HEK293T (cell line): ENCODE measurements at regions not wholly inside any gene's neighbourhood (a gene's known extent, or its start where the extent isn't known, plus 50 kb on each side); places are given as distances from the start of the nearest gene placed in this dataset.

Experiments used
- CTCF ChIA-PET: fragments of 350-600 bp; formaldehyde crosslinking; extraction: SDS; loops from one replicate; lab custom pipeline; 2021; ENCODE audit warnings: antibody characterized with exemption, inconsistent platforms; lab: Yijun Ruan, JAX
- POLR2A ChIA-PET: fragments of 350-600 bp; formaldehyde crosslinking; extraction: SDS; loops from one replicate; lab custom pipeline; 2020; ENCODE audit warnings: antibody characterized with exemption, inconsistent platforms; lab: Yijun Ruan, JAX
- DNase-seq: peaks from one replicate; pipeline ENCODE4 v3.0.0; 2012; ENCODE audit warnings: mixed read lengths; ENCODE audit errors: extremely low spot score
- ARNT ChIP-seq: fragments of 450-650 bp; IDR thresholded peaks from 2 replicates; pipeline ENCODE4 v1.6.1; 2017; ENCODE audit warnings: mild to moderate bottlenecking
- BHLHE40 ChIP-seq: fragments of 450-650 bp; IDR thresholded peaks from 2 replicates; pipeline ENCODE4 v1.6.1; 2016; ENCODE audit warnings: mild to moderate bottlenecking, moderate library complexity, borderline replicate concordance
- CTBP1 ChIP-seq: fragments of 450-650 bp; IDR thresholded peaks from 2 replicates; pipeline ENCODE4 v1.6.1; 2016; ENCODE audit warnings: borderline replicate concordance
- ELF4 ChIP-seq: fragments of 450-650 bp; IDR thresholded peaks from 2 replicates; pipeline ENCODE4 v1.6.1; 2017; ENCODE audit warnings: antibody characterized with exemption
- FOXA1 ChIP-seq: fragments of 450-650 bp; IDR thresholded peaks from 2 replicates; pipeline ENCODE4 v1.6.1; 2016; ENCODE audit warnings: mild to moderate bottlenecking
- FOXK2 ChIP-seq: fragments of 450-650 bp; IDR thresholded peaks from 2 replicates; pipeline ENCODE4 v1.6.1; 2016; ENCODE audit warnings: mild to moderate bottlenecking
- FOXM1 ChIP-seq: fragments of 450-650 bp; IDR thresholded peaks from 2 replicates; pipeline ENCODE4 v1.6.1; 2017; ENCODE audit warnings: mild to moderate bottlenecking, borderline replicate concordance
- HDGF ChIP-seq: fragments of 450-650 bp; IDR thresholded peaks from 2 replicates; pipeline ENCODE4 v1.6.1; 2017; ENCODE audit warnings: antibody characterized with exemption, borderline replicate concordance
- L3MBTL2 ChIP-seq: fragments of 450-650 bp; conservative IDR thresholded peaks from 2 replicates; pipeline ENCODE4 v1.6.1; 2016; ENCODE audit warnings: mild to moderate bottlenecking
- LEF1 ChIP-seq: fragments of 450-650 bp; IDR thresholded peaks from 2 replicates; pipeline ENCODE4 v1.6.1; 2017; ENCODE audit warnings: mild to moderate bottlenecking, borderline replicate concordance
- NFRKB ChIP-seq: fragments of 450-650 bp; IDR thresholded peaks from 2 replicates; pipeline ENCODE4 v1.6.1; 2016; ENCODE audit warnings: mild to moderate bottlenecking, moderate library complexity
- SP1 ChIP-seq: fragments of 450-650 bp; IDR thresholded peaks from 2 replicates; pipeline ENCODE4 v1.6.1; 2017
- SUZ12 ChIP-seq: fragments of 450-650 bp; IDR thresholded peaks from 2 replicates; pipeline ENCODE4 v1.6.1; 2016; ENCODE audit warnings: mild to moderate bottlenecking
- TARDBP ChIP-seq: fragments of 450-650 bp; IDR thresholded peaks from 2 replicates; pipeline ENCODE4 v1.6.1; 2016
- ZNF384 ChIP-seq: fragments of 450-650 bp; IDR thresholded peaks from 2 replicates; pipeline ENCODE4 v1.6.1; 2016
- TF ChIP-seq, protein P1 (sequence below): fragments of 450-650 bp; IDR thresholded peaks from 2 replicates; pipeline ENCODE4 v1.6.1; 2016

DNA sequence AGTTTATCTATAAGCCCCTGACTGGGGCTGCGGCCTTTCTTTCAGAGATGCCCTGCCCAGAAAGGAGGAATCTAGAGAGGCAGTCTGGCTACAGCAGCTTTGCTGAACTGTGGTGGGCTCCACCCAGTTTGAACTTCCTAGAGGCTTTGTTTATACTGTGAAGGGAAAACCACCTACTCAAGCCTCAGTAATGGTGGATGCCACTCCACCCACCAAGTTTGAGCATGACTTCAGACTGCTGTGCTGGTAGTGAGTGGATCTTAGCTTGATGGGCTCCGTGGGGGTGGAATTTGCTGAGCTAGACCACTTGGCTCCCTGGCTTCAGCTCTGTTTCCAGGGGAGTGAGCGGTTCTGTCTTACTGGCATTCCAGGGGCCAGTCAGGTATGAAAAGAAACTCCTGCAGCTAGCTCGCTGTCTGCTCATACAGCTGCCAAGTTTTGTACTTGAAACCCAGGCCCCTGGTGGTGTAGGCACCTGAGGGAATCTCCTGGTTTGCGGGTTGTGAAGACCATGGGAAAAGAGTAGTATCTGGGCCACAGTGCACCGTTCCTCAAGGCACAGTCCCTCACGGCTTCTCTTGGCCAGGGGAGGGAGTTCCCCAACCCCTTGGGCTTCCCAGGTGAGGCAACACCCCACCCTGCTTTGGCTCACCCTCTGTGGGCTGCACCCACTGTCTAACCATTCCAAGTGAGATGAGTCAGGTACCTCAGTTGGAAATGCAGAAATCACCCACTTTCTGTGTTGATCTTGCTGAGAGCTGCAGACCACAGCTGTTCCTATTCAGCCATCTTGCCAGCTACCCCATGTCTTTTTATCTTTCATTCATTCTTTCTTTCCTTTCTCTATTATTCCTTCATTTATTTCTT, 211.8 kb upstream of the C9orf72 start:
- ChIA-PET CTCF (interaction anchor here (0.7 kb wide), 1 partner anchor 248 kb away, joined by 3 read pairs; no protein-coding TSS in a partner anchor), POLR2A (no interaction called here)
- no peak for DNase-seq
- no peak for TF ChIP-seq FOXK2

DNA sequence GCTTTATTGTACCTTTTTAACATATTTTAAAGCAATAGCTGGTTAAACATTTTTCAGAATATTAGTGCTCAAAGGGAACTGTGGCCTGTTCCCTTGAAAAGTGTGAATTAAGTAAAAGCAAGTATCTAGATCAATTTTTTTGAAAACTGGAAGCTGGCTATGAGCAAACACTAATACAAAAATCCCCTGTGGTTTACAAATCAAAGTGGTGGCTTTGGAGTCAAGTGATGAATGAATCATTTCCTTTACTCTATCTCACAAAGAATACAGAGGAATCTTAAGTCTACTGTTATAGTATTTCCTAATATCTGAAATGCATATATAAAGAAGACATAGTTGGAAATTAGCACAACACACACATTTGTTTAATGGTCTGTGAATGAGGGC, 212.4 kb upstream of the C9orf72 start:
- TF ChIP-seq ARNT: no peak
- TF ChIP-seq HDGF: no peak
- POLR2A ChIA-PET: no interaction called here
- DNase-seq: no peak
- CTCF ChIA-PET: no interaction called here

DNA sequence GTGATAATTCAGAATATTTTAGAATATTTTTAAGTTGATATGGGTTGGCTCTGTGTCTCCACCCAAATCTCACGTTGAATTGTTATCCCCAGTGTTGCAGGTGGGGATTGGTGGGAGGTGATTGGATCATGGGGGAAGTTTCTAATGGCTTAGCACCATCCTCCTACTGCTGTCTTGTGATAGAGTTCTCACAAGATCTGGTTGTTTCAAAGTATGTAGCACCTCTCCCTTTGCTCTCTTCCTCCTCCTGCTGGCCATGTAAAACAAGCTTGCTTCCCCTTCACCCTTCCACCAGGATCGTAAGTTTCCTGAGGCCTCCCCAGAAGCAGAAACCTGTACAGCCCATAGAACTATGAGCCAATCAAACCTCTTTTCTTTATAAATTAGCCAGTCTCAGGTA, 214.6 kb upstream of the C9orf72 start:
- DNase-seq: no peak
- POLR2A ChIA-PET: no interaction called here
- CTCF ChIA-PET: no interaction called here

DNA sequence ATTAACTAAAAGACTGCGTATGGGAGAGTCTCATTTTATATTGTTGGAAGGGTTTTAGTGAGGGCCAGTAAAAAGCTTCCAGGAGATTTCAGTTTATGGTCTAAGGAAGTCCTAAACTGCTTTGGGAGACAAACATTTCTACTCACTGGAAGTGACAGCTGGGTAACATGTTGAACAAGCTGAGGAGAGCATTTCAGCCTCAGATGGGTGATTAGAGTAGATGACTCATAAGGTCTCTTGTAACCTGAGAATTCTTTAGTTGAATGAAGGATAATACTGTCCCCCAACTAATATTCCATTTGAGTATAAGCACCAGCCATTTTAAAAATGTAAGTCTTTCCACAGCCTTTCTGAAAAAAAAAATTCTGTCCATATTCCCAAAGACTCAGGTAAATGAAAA, 218.0 kb upstream of the C9orf72 start:
- ChIA-PET CTCF (no interaction called here), POLR2A (no interaction called here)
- TF ChIP-seq FOXK2 (no peak), FOXM1 (no peak), BHLHE40 (no peak), ARNT (no peak), ZNF384 (no peak), FOXA1 (no peak), SUZ12 (no peak), ELF4 (no peak), CTBP1 (no peak), L3MBTL2 (no peak), HDGF (no peak), SP1 (no peak)
- TF ChIP-seq, protein P1, sequence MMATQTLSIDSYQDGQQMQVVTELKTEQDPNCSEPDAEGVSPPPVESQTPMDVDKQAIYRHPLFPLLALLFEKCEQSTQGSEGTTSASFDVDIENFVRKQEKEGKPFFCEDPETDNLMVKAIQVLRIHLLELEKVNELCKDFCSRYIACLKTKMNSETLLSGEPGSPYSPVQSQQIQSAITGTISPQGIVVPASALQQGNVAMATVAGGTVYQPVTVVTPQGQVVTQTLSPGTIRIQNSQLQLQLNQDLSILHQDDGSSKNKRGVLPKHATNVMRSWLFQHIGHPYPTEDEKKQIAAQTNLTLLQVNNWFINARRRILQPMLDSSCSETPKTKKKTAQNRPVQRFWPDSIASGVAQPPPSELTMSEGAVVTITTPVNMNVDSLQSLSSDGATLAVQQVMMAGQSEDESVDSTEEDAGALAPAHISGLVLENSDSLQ: no peak
- no peak for DNase-seq

More for the DNA sequence above, 214.6 kb upstream of the C9orf72 start:
- TF ChIP-seq SUZ12: no peak
- TF ChIP-seq FOXA1: no peak
- no peak for TF ChIP-seq ZNF384
- no peak for TF ChIP-seq ARNT
- no peak for TF ChIP-seq SP1
- TF ChIP-seq LEF1: no peak
- TF ChIP-seq BHLHE40: no peak
- TF ChIP-seq NFRKB: no peak
- TF ChIP-seq TARDBP: no peak
- TF ChIP-seq, protein P1: no peak
- no peak for TF ChIP-seq FOXK2
- TF ChIP-seq CTBP1: no peak
- no peak for TF ChIP-seq HDGF
- TF ChIP-seq L3MBTL2: no peak
- TF ChIP-seq FOXM1: no peak
- TF ChIP-seq ELF4: no peak

DNA sequence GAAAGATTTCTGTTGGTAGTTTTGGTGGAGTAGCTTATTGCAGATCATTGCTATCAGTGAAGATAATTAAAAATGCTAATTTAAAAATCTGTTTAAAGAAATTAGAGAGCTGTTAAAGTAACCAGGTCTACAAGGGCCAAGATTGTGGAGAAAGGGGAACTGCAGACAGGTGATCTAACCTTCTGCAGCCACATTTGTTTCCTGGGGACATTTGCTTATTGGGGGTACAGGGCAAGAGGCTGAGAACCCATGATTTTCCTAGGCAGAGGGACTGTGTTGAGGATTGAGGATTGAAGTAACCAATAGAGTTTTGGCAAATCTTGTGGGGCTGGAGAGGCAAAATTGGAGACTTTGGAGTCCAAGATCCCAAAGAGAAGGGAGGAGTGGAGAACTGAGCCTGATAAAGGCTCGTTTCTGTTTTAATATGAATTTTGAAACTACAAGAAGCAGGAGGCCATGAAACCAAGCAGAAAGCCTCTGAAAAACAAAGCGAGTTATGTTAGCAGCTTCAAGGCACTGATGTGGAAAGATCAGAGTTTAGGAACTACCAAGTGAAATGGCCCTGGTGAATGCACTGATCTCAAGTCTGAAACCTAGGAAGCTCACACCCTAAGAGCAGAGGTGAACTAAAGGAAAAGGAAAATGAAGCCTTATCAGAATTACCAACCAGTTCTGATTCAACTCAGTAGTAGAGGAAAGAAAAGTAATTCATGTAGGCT, 219.8 kb upstream of the C9orf72 start:
- CTCF ChIA-PET: no interaction called here
- no peak for TF ChIP-seq BHLHE40
- TF ChIP-seq TARDBP: no peak
- TF ChIP-seq NFRKB: no peak
- TF ChIP-seq, protein P1: no peak
- no peak for TF ChIP-seq ELF4
- no peak for TF ChIP-seq SUZ12
- no peak for TF ChIP-seq LEF1
- no peak for TF ChIP-seq FOXM1
- no peak for TF ChIP-seq CTBP1
- TF ChIP-seq ZNF384: no peak
- no peak for TF ChIP-seq FOXK2
- no peak for TF ChIP-seq SP1
- TF ChIP-seq FOXA1: no peak
- no peak for TF ChIP-seq ARNT
- TF ChIP-seq L3MBTL2: no peak
- POLR2A ChIA-PET: no interaction called here
- no peak for DNase-seq

DNA sequence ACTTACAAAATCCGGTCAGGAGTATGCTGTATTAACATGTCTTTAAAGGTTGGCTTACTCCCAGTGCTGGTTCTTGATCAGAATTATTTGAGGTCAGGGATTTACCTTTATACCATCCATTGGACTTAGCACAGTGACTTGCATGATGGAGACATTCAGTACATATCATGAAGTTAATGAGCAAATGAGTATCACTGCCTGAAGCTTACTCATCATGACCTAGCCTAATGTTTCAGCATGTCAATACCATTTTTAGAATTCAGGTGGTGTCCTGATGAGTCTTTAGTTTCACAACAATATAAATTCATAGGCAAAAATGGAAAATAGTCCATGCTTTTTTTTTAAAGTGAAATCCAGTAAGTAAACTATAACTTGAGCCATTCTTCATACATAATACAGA, 226.0 kb upstream of the C9orf72 start:
- no peak for TF ChIP-seq ARNT
- no peak for TF ChIP-seq FOXK2
- no peak for TF ChIP-seq CTBP1
- no peak for TF ChIP-seq LEF1
- TF ChIP-seq HDGF: no peak
- no peak for TF ChIP-seq NFRKB
- no peak for TF ChIP-seq ZNF384
- no peak for TF ChIP-seq FOXM1
- no peak for TF ChIP-seq SP1
- TF ChIP-seq, protein P1: no peak
- TF ChIP-seq TARDBP: no peak
- TF ChIP-seq ELF4: no peak
- no peak for DNase-seq
- ChIA-PET POLR2A (no interaction called here), CTCF (no interaction called here)
